Type B pancreatic cell (in vitro differentiated cells): ENCODE measurements at regions not wholly inside any gene's neighbourhood (a gene's known extent, or its start where the extent isn't known, plus 50 kb on each side); places are given as distances from the start of the nearest gene placed in this dataset.

ENCODE experiments used
- DNase-seq: peaks from one replicate; pipeline ENCODE4 v3.0.0; 2021; ENCODE audit warnings: mixed read lengths; ENCODE audit not compliant: unreplicated experiment; ENCODE audit errors: extremely low spot score
- H3K27ac Mint-ChIP-seq: 2 replicates; pipeline ENCODE4 v1.8.0; 2021; ENCODE audit warnings: mild to moderate bottlenecking, mixed read lengths
- H3K27me3 Mint-ChIP-seq: 2 replicates; pipeline ENCODE4 v1.8.0; 2021; ENCODE audit warnings: mixed read lengths
- H3K36me3 Mint-ChIP-seq: 2 replicates; pipeline ENCODE4 v1.8.0; 2021; ENCODE audit warnings: mixed read lengths
- H3K4me1 Mint-ChIP-seq: one replicate; pipeline ENCODE4 v1.8.0; 2021; ENCODE audit warnings: mixed read lengths; ENCODE audit not compliant: unreplicated experiment
- H3K4me3 Mint-ChIP-seq: 2 replicates; pipeline ENCODE4 v1.8.0; 2021; ENCODE audit warnings: mild to moderate bottlenecking, mixed read lengths
- H3K9me3 Mint-ChIP-seq: 2 replicates; pipeline ENCODE4 v1.8.0; 2021; ENCODE audit warnings: mixed read lengths
- TF ChIP-seq, protein P1 (sequence below): fragments of 200-600 bp; sonication (generic); conservative IDR thresholded peaks from 2 replicates; pipeline ENCODE4 v1.5.0; 2021; ENCODE audit warnings: antibody characterized with exemption, mild to moderate bottlenecking

DNA sequence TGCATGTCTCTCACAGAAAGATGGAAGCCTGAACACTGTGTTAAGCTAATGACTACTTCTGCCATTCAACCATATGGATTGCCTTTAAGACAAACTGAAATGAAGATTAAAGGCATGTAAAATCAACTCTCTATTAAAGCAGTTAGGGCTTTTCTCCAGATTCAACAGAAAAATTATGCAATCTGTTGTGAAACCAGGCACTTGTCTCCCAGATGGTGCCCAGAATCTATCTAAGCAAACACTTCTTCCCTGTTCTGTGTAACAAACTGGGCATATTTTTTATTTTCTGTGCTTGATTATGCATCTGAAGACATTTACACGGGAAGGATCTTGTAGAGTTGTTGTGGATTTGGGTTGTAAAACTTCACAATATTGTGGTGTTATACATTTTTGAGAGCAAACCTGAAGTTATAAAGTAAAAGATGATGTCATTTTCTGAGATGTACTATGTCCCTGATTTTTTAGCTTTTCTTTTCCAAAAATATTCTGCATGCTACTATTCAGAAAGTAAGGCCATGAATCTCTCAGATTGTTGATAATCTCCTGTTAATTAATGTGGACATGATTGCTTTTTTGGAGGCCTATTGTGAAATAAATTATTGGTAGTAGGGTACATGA lies 1550.3 kb downstream of the CDH8 start:
- H3K27me3 Mint-ChIP-seq, result no peaks in the 10 kb centered on the region
- H3K4me3 Mint-ChIP-seq, result no peak overlapping the region
- no peaks in the 10 kb centered on the region for H3K36me3 Mint-ChIP-seq
- no peak overlapping the region for H3K27ac Mint-ChIP-seq
- DNase-seq, result no peak
- TF ChIP-seq, protein P1, sequence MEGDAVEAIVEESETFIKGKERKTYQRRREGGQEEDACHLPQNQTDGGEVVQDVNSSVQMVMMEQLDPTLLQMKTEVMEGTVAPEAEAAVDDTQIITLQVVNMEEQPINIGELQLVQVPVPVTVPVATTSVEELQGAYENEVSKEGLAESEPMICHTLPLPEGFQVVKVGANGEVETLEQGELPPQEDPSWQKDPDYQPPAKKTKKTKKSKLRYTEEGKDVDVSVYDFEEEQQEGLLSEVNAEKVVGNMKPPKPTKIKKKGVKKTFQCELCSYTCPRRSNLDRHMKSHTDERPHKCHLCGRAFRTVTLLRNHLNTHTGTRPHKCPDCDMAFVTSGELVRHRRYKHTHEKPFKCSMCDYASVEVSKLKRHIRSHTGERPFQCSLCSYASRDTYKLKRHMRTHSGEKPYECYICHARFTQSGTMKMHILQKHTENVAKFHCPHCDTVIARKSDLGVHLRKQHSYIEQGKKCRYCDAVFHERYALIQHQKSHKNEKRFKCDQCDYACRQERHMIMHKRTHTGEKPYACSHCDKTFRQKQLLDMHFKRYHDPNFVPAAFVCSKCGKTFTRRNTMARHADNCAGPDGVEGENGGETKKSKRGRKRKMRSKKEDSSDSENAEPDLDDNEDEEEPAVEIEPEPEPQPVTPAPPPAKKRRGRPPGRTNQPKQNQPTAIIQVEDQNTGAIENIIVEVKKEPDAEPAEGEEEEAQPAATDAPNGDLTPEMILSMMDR, result no peak
- H3K9me3 Mint-ChIP-seq, result no peaks in the 10 kb centered on the region
- no peaks in the 10 kb centered on the region for H3K4me1 Mint-ChIP-seq

DNA sequence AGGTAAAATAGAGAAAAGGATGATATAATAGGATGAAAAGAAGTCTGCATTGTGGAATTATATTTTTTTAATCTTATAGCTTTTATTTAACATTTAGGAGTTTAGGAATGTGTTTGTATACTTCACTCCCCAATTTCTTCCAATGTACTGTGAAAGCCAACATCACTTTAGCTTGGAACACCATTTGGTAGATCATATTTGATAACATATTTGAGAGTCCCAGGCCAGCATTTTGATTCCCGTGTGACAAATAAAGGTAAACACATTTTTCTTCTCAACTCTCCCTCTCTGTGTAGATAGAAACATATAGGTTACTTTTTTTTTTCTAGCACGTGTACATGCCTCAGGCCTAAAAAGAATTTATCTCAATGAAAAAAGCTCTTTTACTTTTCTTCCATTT lies 1551.3 kb downstream of the CDH8 start:
- DNase-seq, result no peak
- H3K4me1 Mint-ChIP-seq, result no peaks in the 10 kb centered on the region
- no peak overlapping the region for H3K27ac Mint-ChIP-seq
- H3K27me3 Mint-ChIP-seq, result no peaks in the 10 kb centered on the region
- H3K4me3 Mint-ChIP-seq, result no peak overlapping the region
- H3K36me3 Mint-ChIP-seq, result no peaks in the 10 kb centered on the region
- TF ChIP-seq, protein P1, result no peak
- H3K9me3 Mint-ChIP-seq, result no peaks in the 10 kb centered on the region

DNA sequence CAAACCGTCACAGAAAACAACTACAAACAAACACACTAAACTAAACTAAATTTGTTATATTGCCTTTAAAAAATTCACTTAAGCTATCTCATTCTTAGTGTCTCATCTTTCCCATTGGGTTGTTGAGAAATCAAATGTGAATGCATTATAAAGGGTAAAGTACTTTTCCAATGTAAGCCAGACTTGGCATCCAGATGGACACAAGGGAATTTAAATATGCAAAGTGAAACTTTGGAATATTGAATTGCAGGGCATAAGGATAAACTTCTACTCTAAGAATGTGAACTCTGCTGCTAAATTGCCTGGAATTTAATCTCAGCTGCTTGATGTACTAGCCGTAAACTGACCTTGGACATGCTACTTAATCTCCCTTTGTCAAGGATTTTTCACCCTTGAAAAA lies 1554.6 kb downstream of the CDH8 start:
- no peak overlapping the region for H3K4me3 Mint-ChIP-seq
- H3K27ac Mint-ChIP-seq, result no peak overlapping the region
- no peaks in the 10 kb centered on the region for H3K27me3 Mint-ChIP-seq
- no peaks in the 10 kb centered on the region for H3K36me3 Mint-ChIP-seq
- TF ChIP-seq, protein P1, result no peak
- no peaks in the 10 kb centered on the region for H3K4me1 Mint-ChIP-seq
- H3K9me3 Mint-ChIP-seq, result no peaks in the 10 kb centered on the region
- no peak for DNase-seq

DNA sequence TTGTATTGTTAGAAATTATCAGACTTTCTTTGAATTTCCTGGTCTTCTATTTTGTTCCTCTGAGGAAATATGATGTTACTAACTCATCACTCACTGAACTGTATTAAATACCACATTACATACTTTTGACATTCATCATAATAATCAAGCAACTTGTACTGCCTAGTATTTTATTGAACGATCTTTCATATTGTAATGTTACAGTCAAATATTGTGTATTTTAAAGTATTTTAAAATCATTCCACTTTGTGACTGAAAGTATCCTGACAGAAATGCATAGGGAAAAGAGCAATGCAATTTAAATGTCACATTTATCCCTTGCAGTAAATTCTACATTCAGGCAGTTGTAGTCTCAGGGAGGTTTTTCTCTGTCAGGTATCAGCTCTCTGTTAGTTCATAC lies 1557.4 kb downstream of the CDH8 start:
- no peaks in the 10 kb centered on the region for H3K27me3 Mint-ChIP-seq
- H3K4me1 Mint-ChIP-seq, result no peaks in the 10 kb centered on the region
- no peak overlapping the region for H3K4me3 Mint-ChIP-seq
- TF ChIP-seq, protein P1, result no peak
- DNase-seq, result no peak
- H3K9me3 Mint-ChIP-seq, result no peaks in the 10 kb centered on the region
- H3K27ac Mint-ChIP-seq, result no peak overlapping the region
- H3K36me3 Mint-ChIP-seq, result no peaks in the 10 kb centered on the region

DNA sequence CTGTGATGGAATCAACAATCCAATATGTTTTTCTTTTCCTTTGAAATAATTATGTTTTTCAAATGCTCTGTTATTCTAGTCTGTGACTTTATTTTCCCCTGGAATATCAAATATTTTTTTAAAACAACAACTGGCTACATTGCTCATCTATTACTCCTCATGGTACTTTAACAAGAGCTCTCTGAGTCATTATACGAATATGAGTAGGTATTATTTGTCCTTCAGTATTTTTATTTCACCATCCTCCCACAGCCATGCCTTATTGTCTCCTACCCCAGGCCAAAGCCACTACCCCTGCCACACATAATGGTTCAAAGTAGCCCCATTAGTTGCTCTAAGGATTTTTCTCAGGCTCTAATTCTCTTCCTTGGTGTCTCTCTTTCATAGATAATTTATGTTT lies 1572.3 kb downstream of the CDH8 start:
- Mint-ChIP-seq H3K4me1 (no peaks in the 10 kb centered on the region), H3K36me3 (no peaks in the 10 kb centered on the region), H3K27ac (no peak overlapping the region), H3K27me3 (no peaks in the 10 kb centered on the region), H3K9me3 (peaks cover 6% of the 10 kb centered on the region), H3K4me3 (no peak overlapping the region)
- DNase-seq, result no peak
- TF ChIP-seq, protein P1, result no peak

DNA sequence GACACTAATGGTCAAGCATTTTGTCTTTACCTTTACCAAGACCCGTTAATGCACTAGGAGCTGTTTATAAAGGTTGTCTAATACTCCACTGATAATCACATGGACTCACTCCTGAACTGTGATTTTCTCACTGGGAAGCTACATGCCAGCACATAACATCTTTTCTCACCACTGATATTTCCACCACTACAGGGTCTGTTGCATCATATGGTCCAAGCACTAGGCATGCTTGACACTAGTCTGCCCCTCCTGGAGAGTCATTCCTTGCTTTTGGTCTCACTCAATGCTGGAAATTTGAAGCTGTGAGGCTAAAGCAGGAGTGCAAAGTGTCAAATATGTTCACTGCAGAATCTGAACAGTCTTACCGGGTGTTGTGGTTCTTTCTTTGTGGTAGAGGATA lies 1576.8 kb downstream of the CDH8 start:
- DNase-seq, result no peak
- Mint-ChIP-seq H3K36me3 (no peaks in the 10 kb centered on the region), H3K4me1 (no peaks in the 10 kb centered on the region), H3K27me3 (no peaks in the 10 kb centered on the region), H3K4me3 (no peak overlapping the region), H3K9me3 (peaks cover 6% of the 10 kb centered on the region), H3K27ac (no peak overlapping the region)
- TF ChIP-seq, protein P1, result no peak
